Amygdala (tissue), 56 donors: ENCODE measurements at regions not wholly inside any gene's neighbourhood (a gene's known extent, or its start where the extent isn't known, plus 50 kb on each side); places are given as distances from the start of the nearest gene placed in this dataset.

Source experiments
- DNase-seq, 56 donors: peaks; one replicate each; lab custom pipeline; 2025; lab: John Stamatoyannopoulos, UW

- DNase-seq = no peak
Observed at GRCh38 chr1:22297999-22298398, 153.7 kb upstream of the ZBTB40 start.

- no peak for DNase-seq
Observed at GRCh38 chr1:22303816-22304215, 147.8 kb upstream of the ZBTB40 start.

- no peak for DNase-seq
Observed at GRCh38 chr1:22309572-22309971, 142.1 kb upstream of the ZBTB40 start.

GRCh38 chr1:22311461-22311860 lies 140.2 kb upstream of the ZBTB40 start:
- no peak for DNase-seq

GRCh38 chr1:22313321-22313720 lies 138.3 kb upstream of the ZBTB40 start:
- DNase-seq = no peak

- DNase-seq = no peak
Observed at GRCh38 chr1:22314706-22315105, 136.9 kb upstream of the ZBTB40 start.

GRCh38 chr1:22315315-22316078 lies 136.2 kb upstream of the ZBTB40 start:
- no peak for DNase-seq

- no peak for DNase-seq
Observed at GRCh38 chr1:22317231-22317919, 134.3 kb upstream of the ZBTB40 start.

- DNase-seq = no peak
Observed at GRCh38 chr1:22317920-22318243, 133.8 kb upstream of the ZBTB40 start.

- DNase-seq = peak in 17 of 56 donors; percentile 6 to 58 (median 24)
Observed at GRCh38 chr1:22318279-22318981, 133.2 kb upstream of the ZBTB40 start.

GRCh38 chr1:22319608-22320007 lies 132.0 kb upstream of the ZBTB40 start:
- no peak for DNase-seq

GRCh38 chr1:22320587-22321344 lies 130.9 kb upstream of the ZBTB40 start:
- DNase-seq = no peak

- DNase-seq = no peak
Observed at GRCh38 chr1:22321917-22322316, 129.7 kb upstream of the ZBTB40 start.

- no peak for DNase-seq
Observed at GRCh38 chr1:22323141-22323845, 128.4 kb upstream of the ZBTB40 start.

GRCh38 chr1:22323846-22324504 lies 127.7 kb upstream of the ZBTB40 start:
- no peak for DNase-seq

GRCh38 chr1:22325531-22326371 lies 125.9 kb upstream of the ZBTB40 start:
- no peak for DNase-seq

- DNase-seq = no peak
Observed at GRCh38 chr1:22326372-22326915, 125.2 kb upstream of the ZBTB40 start.

GRCh38 chr1:22326931-22327330 lies 124.7 kb upstream of the ZBTB40 start:
- no peak for DNase-seq

GRCh38 chr1:22327411-22327810 lies 124.2 kb upstream of the ZBTB40 start:
- no peak for DNase-seq
